Stomach (tissue), 8 donors: ENCODE measurements at regions not wholly inside any gene's neighbourhood (a gene's known extent, or its start where the extent isn't known, plus 50 kb on each side); places are given as distances from the start of the nearest gene placed in this dataset.
A peak's percentile ranks its signal among the peaks of the same experiment; 100 is the strongest.

ENCODE experiments used
- DNase-seq, 2 donors: peaks; one replicate each; pipeline versions ENCODE4 v3.0.0 to v3.0.0-alpha.2; 2013 to 2019
- H3K27ac ChIP-seq, 5 donors: fragments of 200-600 bp in 4 of 5; sonication (generic) in 4 of 5; one replicate each; pipeline ENCODE4 v1.5.1; 2013 to 2019; ENCODE audit warnings: mild to moderate bottlenecking in 1 of 5, moderate library complexity in 1 of 5
- H3K27me3 ChIP-seq, 3 donors: fragments of 200-600 bp; sonication (generic); one replicate each; pipeline ENCODE4 v1.5.1; 2017 to 2019; ENCODE audit warnings: mixed run types in 1 of 3
- H3K36me3 ChIP-seq, 4 donors: fragments of 200-600 bp; sonication (generic); 1 replicate in 3 of 4; 2 replicates in 1 of 4; pipeline ENCODE4 v1.5.1; 2016 to 2019
- H3K4me1 ChIP-seq, 4 donors: fragments of 200-600 bp; sonication (generic); one replicate each; pipeline ENCODE4 v1.5.1; 2016 to 2019
- H3K4me3 ChIP-seq, 4 donors: fragments of 200-600 bp; sonication (generic) in 3 of 4; one replicate each; pipeline ENCODE4 v1.5.1; 2016 to 2019; ENCODE audit warnings: mild to moderate bottlenecking in 1 of 4
- H3K9me3 ChIP-seq, 4 donors: fragments of 200-600 bp; sonication (generic); one replicate each; pipeline ENCODE4 v1.5.1; 2016 to 2019
- EP300 ChIP-seq: sonication (generic); formaldehyde crosslinking; IDR thresholded peaks from one replicate; pipeline ENCODE4 v1.6.1; 2017; ENCODE audit warnings: antibody characterized with exemption
- POLR2A ChIP-seq, 4 donors: fragments of 450-650 bp; IDR thresholded peaks; one replicate each; pipeline ENCODE4 v1.6.1; 2016; ENCODE audit warnings: antibody characterized with exemption in 4 of 4, control low read depth in 2 of 4, mild to moderate bottlenecking in 1 of 4, moderate library complexity in 1 of 4
- POLR2AphosphoS5 ChIP-seq, 3 donors: sonication (generic); formaldehyde crosslinking; IDR thresholded peaks; one replicate each; pipeline ENCODE4 v1.6.1; 2016; ENCODE audit warnings: antibody characterized with exemption in 3 of 3
- WGBS, 5 donors: extraction: QIAGEN DNeasy Blood & Tissue Kit in 3 of 5; methylation state at CpG; one replicate each; pipeline versions ENCODE4 v1.1.5 to v1.1.7; 2013 to 2018; 5-methylcytosine and 5-hydroxymethylcytosine counted together
- intact Hi-C: fragments of 100-400 bp; cut with DNase I; formaldehyde crosslinking; loops from one replicate; pipeline ENCODE4 v1.15.1; 2023; ENCODE audit warnings: low total_unique reads
- TF ChIP-seq, protein P1 (sequence below), 7 experiments: fragments of 450-650 bp in 4 of 7; fragments of 200-600 bp in 3 of 7; sonication (generic) in 3 of 7; IDR thresholded peaks; one replicate each; pipeline ENCODE4 v1.5.1; 2016 to 2019; ENCODE audit warnings: antibody characterized with exemption in 7 of 7, control low read depth in 2 of 7, mild to moderate bottlenecking in 1 of 7
- donor health status: healthy with polysubstance abuse.
- donor health status: Bipolar disorder and iron deficiency.
- donor health status: healthy.

DNA sequence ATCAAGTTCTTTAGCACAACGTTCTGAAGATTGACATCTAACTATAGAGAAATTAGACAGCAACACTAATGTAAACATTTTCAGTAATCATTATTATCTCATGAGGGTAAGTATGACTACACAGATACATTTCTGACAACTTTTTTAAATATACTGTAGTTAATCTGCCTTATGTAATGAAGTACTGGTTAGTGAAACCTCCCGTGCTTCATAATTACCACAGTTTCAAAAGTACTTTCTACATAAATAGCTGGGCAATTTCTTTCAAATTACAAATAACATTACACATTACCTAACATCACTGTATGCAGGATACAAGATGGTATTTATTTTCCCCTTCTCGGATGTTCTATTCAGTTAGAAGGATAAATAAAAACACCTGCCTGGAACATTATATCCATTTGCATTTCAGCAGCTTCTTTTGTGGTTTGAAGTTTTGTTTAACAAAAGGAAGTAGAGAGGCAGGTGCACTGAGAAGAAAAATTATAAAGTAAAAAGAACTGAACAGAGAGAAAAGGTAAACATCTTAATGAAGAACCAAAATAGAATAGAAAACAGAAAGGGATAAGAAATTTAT is 1241.5 kb upstream of the GBE1 start:
- no peaks in the 10 kb centered on the region for H3K36me3 ChIP-seq
- 30 to 39% (median 37%) methylated on average over 3 of the region's 3 CpGs for WGBS, 5 donors
- H3K4me1 ChIP-seq: no peaks in the 10 kb centered on the region
- H3K27ac ChIP-seq: no peak overlapping the region
- DNase-seq: no peak
- intact Hi-C loops: no loop called here
- H3K27me3 ChIP-seq: no peaks in the 10 kb centered on the region
- no peak for TF ChIP-seq POLR2A (IDR thresholded peaks at IDR 0.05)
- TF ChIP-seq EP300: no peak
- TF ChIP-seq, protein P1, sequence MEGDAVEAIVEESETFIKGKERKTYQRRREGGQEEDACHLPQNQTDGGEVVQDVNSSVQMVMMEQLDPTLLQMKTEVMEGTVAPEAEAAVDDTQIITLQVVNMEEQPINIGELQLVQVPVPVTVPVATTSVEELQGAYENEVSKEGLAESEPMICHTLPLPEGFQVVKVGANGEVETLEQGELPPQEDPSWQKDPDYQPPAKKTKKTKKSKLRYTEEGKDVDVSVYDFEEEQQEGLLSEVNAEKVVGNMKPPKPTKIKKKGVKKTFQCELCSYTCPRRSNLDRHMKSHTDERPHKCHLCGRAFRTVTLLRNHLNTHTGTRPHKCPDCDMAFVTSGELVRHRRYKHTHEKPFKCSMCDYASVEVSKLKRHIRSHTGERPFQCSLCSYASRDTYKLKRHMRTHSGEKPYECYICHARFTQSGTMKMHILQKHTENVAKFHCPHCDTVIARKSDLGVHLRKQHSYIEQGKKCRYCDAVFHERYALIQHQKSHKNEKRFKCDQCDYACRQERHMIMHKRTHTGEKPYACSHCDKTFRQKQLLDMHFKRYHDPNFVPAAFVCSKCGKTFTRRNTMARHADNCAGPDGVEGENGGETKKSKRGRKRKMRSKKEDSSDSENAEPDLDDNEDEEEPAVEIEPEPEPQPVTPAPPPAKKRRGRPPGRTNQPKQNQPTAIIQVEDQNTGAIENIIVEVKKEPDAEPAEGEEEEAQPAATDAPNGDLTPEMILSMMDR (IDR thresholded peaks at IDR 0.05): no peak
- no peak for TF ChIP-seq POLR2AphosphoS5 (IDR thresholded peaks at IDR 0.05)
- no peaks in the 10 kb centered on the region for H3K9me3 ChIP-seq
- no peak overlapping the region for H3K4me3 ChIP-seq

DNA sequence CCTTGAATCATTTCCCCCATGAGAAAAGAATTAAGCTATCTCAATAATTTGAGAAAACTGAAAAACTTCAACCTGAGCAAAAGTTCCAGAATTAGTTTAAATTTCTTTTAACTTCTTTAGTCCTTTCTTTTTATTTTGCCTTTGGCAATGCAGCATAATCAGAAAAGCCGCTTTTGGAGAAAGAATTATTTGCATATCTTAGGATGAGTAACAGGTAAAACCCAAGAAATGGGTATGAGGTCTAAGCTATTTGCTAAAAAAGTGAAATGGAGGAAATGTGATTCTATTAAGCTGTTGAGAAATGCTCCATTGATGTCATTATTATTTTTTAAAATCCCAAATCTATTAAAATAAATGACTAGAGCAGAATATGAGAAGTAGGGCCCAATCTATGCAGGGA is 1238.3 kb upstream of the GBE1 start:
- TF ChIP-seq POLR2AphosphoS5 (IDR thresholded peaks at IDR 0.05) (no peak), POLR2A (IDR thresholded peaks at IDR 0.05) (no peak), EP300 (no peak)
- TF ChIP-seq, protein P1 (IDR thresholded peaks at IDR 0.05): no peak
- WGBS, 5 donors: 66 to 83% (median 74%) methylated on average over 1 of the region's 1 CpG
- Histone ChIP-seq H3K27me3 (no peaks in the 10 kb centered on the region), H3K36me3 (no peaks in the 10 kb centered on the region), H3K9me3 (peaks cover 0 to 9% (median 3%) of the 10 kb centered on the region in 4 donors), H3K27ac (no peak overlapping the region), H3K4me3 (no peak overlapping the region), H3K4me1 (no peaks in the 10 kb centered on the region)
- intact Hi-C loops: no loop called here
- no peak for DNase-seq

DNA sequence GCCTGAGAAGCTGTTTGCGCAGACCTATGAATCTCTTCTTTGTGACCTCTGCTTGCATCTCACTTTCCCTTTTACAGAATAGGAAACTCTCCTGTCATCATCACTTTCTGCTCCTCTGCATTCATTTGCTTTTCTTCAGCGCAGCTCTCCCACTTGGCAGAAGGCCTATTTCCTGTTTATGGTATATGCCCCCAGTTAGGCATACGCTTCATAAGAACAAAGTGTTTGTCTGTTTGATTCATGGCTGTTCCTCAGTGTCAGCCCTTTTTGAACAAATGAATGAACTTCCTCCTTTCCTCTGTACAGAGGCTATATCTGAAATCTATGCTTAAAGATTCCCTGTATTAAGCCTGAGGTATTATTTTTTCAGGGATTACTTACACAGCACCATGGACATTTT is 1216.9 kb upstream of the GBE1 start:
- H3K4me3 ChIP-seq: no peak overlapping the region
- no peaks in the 10 kb centered on the region for H3K27me3 ChIP-seq
- H3K36me3 ChIP-seq: no peaks in the 10 kb centered on the region
- WGBS, 5 donors: 60 to 71% (median 66%) methylated on average over 3 of the region's 3 CpGs
- intact Hi-C loops: no loop called here
- no peaks in the 10 kb centered on the region for H3K4me1 ChIP-seq
- DNase-seq: peak in 1 of 2 donors; percentile 9
- no peak for TF ChIP-seq EP300
- TF ChIP-seq POLR2AphosphoS5 (IDR thresholded peaks at IDR 0.05): no peak
- TF ChIP-seq, protein P1 (IDR thresholded peaks at IDR 0.05): no peak
- no peak for TF ChIP-seq POLR2A (IDR thresholded peaks at IDR 0.05)
- peaks cover 0 to 10% (median 0%) of the 10 kb centered on the region in 4 donors for H3K9me3 ChIP-seq
- H3K27ac ChIP-seq: no peak overlapping the region

DNA sequence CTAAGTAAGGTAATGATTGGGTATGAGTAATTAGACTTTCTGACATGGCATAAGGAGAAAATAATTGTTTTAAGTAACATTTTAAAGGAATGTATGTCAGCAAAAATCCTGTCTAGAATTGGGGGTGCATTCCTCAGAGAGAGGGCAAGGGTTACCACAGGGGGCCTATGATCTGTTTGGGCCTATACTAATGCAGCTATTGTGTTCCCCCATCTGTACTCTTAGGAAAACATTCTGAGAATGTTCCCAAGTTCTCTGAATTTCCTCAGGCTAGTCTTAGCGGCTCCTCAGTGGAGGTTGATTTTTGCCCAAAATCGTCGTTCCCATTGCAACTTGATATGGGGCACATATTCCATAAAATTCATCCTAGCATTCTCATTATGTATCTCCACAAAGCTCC is 1216.4 kb upstream of the GBE1 start:
- peaks cover 0 to 6% (median 0%) of the 10 kb centered on the region in 4 donors for H3K9me3 ChIP-seq
- intact Hi-C loops: no loop called here
- TF ChIP-seq, protein P1 (IDR thresholded peaks at IDR 0.05): no peak
- TF ChIP-seq POLR2AphosphoS5 (IDR thresholded peaks at IDR 0.05) (no peak), POLR2A (IDR thresholded peaks at IDR 0.05) (no peak), EP300 (no peak)
- no peaks in the 10 kb centered on the region for H3K36me3 ChIP-seq
- no peak overlapping the region for H3K27ac ChIP-seq
- no peak for DNase-seq
- no peaks in the 10 kb centered on the region for H3K4me1 ChIP-seq
- no peak overlapping the region for H3K4me3 ChIP-seq
- WGBS, 5 donors: 80 to 91% (median 89%) methylated on average over 3 of the region's 3 CpGs
- H3K27me3 ChIP-seq: no peaks in the 10 kb centered on the region
